GM10266 (cell line): ENCODE measurements at regions not wholly inside any gene's neighbourhood (a gene's known extent, or its start where the extent isn't known, plus 50 kb on each side); places are given as distances from the start of the nearest gene placed in this dataset.
"Not testable (repeated sequence)": the region's sequence is repeated elsewhere in the genome, so short reads cannot be mapped to it uniquely, and the experiment has no call there.

Experiments
- DNase-seq: peaks from one replicate; pipeline ENCODE4 v3.0.0; 2012; ENCODE audit errors: extremely low spot score
- TF ChIP-seq, protein P1 (sequence below): IDR thresholded peaks from 2 replicates; pipeline ENCODE4 v1.5.1; 2012; ENCODE audit warnings: mild to moderate bottlenecking, low read depth; ENCODE audit not compliant: control insufficient read depth, insufficient read depth; ENCODE audit errors: missing control alignments

DNA sequence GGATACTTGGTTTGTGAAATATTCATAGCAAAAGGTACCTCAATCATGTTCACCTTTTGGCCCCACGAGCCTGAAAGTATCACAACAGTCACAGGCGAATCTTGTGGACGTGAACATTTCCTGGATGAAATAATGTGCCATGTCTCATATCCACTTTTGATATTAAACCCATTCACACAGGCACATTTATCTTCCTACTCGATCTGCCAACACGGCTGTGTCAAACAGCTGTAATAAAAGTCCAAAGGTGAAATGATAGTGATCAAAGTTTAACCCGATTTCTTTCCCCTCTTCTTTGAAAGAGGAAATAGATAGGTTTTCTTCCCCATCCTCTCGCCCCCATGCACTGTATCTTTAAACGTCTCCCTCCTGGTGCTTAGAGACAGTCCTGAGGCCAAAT is 191.2 kb upstream of the PROX1 start:
- no peak for DNase-seq
- TF ChIP-seq, protein P1, sequence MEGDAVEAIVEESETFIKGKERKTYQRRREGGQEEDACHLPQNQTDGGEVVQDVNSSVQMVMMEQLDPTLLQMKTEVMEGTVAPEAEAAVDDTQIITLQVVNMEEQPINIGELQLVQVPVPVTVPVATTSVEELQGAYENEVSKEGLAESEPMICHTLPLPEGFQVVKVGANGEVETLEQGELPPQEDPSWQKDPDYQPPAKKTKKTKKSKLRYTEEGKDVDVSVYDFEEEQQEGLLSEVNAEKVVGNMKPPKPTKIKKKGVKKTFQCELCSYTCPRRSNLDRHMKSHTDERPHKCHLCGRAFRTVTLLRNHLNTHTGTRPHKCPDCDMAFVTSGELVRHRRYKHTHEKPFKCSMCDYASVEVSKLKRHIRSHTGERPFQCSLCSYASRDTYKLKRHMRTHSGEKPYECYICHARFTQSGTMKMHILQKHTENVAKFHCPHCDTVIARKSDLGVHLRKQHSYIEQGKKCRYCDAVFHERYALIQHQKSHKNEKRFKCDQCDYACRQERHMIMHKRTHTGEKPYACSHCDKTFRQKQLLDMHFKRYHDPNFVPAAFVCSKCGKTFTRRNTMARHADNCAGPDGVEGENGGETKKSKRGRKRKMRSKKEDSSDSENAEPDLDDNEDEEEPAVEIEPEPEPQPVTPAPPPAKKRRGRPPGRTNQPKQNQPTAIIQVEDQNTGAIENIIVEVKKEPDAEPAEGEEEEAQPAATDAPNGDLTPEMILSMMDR = no peak

DNA sequence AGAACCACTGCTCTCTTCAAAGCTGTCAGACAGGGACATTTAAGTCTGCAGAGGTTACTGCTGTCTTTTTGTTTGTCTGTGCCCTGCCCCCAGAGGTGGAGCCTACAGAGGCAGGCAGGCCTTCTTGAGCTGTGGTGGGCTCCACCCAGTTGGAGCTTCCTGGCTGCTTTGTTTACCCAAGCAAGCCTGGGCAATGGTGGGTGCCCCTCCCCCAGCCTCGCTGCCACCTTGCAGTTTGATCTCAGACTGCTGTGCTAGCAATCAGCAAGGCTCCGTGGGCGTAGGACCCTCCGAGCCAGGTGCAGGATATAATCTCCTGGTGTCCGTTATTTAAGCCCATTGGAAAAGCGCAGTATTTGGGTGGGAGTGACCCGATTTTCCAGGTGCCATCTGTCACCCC is 179.5 kb upstream of the PROX1 start:
- DNase-seq = not testable (repeated sequence)

DNA sequence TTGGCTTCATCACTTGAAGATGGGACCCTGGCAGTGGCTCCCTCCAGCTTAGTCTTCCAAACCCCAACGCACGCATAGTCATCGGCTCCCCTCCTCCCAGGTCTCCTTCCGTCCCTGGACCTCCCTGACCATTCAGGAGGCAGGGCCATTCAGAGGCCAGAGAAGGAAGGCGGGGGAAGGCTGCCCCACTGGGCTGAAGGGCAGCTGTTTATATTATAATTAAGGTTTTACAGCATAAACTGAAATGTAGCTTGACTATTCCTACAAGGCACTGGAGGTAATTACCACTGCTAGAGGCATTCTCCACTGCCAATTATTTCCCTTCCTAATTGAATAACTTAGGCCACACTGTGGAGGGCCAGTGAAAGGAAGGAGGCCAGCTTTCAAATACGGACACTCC is 170.6 kb upstream of the PROX1 start:
- TF ChIP-seq, protein P1 = no peak
- DNase-seq = no peak

DNA sequence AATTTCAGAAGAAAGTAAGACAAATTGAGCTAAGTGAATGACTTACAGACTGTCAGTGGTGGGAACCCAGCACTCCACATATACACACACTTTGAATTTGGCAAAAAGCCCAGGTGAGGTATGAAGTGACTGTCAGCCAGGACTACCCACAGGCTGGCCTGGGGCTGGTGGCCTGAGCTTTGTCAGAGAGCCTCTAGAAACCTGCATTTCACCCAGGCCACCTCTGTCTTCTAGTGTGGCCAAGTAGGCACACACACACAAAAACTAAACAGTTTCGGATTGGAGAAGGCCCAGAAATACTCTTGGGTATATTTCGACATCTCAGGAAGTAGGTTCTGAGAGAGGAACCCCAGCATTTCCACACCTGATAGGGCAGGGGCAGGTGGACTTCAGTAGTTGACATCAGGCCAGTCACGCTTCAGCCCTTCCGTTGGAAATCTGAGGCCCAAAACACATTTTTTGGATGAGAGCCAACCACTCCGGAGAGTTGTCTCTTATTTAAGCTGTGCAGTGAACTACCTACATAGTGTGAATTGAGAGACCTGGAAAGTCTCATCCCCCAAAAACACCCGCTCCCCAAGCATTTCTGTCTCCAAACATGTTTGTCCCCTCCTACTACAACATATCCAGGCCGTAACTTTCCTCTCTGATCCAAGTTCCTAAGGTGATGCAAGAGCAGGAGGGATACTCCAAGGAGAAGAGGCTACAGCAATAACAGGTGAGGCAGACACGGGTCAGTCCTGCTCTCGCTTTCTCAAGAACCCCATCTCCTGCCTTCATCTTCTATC is 167.2 kb upstream of the PROX1 start:
- no peak for DNase-seq
- TF ChIP-seq, protein P1 = no peak

DNA sequence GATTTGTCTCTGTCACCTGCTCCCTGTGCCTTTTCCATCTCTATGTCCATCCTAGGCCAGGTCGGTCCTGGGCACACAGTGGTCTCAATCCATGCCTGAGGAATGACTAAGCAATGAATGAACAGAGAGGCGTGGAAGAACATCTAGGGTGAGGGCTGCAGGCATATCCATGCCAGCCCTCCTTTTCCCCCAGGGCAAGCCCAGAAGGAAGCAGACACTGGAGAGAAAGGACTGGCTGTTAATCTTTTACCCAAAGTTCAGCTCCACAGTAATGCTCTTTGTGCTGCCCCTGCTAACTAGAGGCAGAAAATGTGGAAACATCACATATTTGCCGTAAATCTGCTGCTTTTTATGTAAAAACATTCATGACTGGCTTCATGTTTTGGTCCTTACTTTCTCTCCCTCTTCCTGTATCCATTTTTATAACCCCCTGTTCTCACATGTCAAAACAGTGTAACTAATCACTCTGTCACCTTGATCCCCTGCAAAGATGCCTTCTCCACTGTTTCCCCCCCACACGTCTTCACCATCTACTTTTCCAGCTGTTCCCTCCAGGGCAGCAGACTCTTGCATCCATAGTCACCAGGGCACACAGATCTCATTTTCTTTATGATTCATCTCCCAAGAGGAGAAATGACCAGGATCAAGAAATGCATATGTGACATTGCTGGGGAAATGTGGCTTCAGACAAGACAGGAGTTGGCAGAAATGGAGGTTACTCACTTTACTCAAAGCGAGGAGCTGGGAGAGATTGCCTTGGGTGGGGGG is 166.4 kb upstream of the PROX1 start:
- TF ChIP-seq, protein P1 = no peak
- no peak for DNase-seq

DNA sequence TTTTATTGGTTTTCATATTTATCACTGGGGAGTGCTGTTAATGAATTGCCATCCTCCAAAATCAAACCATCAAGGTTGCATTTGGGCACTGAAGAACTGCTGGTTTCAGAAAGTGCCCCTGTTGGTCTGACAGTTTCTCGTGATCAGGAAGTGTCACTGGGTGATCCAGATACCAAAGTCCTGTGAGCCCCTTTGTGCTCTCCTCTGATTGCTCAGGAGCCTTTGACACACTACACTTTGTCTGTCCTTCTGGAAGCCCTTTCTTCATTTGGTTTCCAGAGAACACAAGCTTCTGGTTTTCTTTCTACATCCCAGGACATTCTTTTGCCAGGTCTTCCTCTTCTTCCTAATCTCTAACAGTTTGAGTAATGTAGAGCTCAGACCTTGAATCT is 165.8 kb upstream of the PROX1 start:
- no peak for DNase-seq
- TF ChIP-seq, protein P1 = no peak

DNA sequence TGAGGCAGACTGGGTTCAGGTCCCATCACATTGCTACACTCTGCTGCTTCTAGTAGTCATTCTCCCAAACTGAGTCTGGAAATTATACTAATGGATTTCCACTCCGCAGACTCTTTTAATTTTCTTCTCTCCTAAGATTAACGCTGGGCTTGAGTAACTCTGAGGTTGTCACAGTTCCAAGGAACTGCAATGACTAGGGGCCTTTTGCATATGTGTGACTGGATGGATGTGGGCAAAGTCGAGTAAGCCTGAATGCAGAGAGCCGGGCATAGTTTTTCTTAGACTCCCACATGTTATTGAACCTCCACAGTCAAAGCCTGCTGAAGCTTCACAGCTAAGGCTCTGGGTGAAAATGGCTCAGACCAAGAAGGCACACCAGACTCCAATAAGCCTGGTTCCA is 160.9 kb upstream of the PROX1 start:
- TF ChIP-seq, protein P1 = no peak
- DNase-seq = no peak
